OCI-LY3 (cell line): ENCODE measurements at regions not wholly inside any gene's neighbourhood (a gene's known extent, or its start where the extent isn't known, plus 50 kb on each side); places are given as distances from the start of the nearest gene placed in this dataset.
"Not testable (repeated sequence)": the region's sequence is repeated elsewhere in the genome, so short reads cannot be mapped to it uniquely, and the experiment has no call there.

Experiments
- H2AFZ ChIP-seq: fragments of 200-600, 300-600 bp; shearing (Covaris generic); 2 replicates; pipeline ENCODE4 v1.6.0; 2014; ENCODE audit warnings: antibody characterized with exemption, low read depth, low read length
- H3K27ac ChIP-seq: fragments of 200-600, 300-600 bp; sonication (generic); 2 replicates; pipeline ENCODE4 v1.5.1; 2014; ENCODE audit warnings: mild to moderate bottlenecking, low read length, moderate library complexity, mixed read lengths
- H3K27me3 ChIP-seq: fragments of 200-600, 300-600 bp; sonication (generic); 2 replicates; pipeline ENCODE4 v1.6.1; 2014; ENCODE audit warnings: low read depth, low read length, mixed read lengths
- H3K36me3 ChIP-seq: fragments of 200-600, 300-600 bp; sonication (generic); replicated peaks from 2 replicates; pipeline ENCODE3; 2014; ENCODE audit warnings: low read depth, low read length, mixed read lengths
- H3K4me1 ChIP-seq: fragments of 300-600, 200-600 bp; sonication (generic); 2 replicates; pipeline ENCODE4 v1.6.1; 2014; ENCODE audit warnings: low read length, mixed read lengths
- H3K4me2 ChIP-seq: fragments of 200-600, 300-600 bp; sonication (generic); 2 replicates; pipeline ENCODE4 v1.6.1; 2014; ENCODE audit warnings: low read length, mixed read lengths
- H3K4me3 ChIP-seq: fragments of 300-600, 200-600 bp; sonication (generic); 2 replicates; pipeline ENCODE4 v1.5.1; 2014; ENCODE audit warnings: antibody characterized with exemption, mild to moderate bottlenecking, low read length, moderate library complexity
- H3K79me2 ChIP-seq: fragments of 300-600, 200-600 bp; shearing (Covaris generic); 2 replicates; pipeline ENCODE4 v1.6.1; 2014; ENCODE audit warnings: mild to moderate bottlenecking, low read length, mixed read lengths
- H3K9ac ChIP-seq: fragments of 300-600, 200-600 bp; shearing (Covaris generic); 2 replicates; pipeline ENCODE4 v1.6.0; 2014; ENCODE audit warnings: mild to moderate bottlenecking, low read length, moderate library complexity
- H3K9me3 ChIP-seq: fragments of 200-600, 300-600 bp; shearing (Covaris generic); 2 replicates; pipeline ENCODE4 v1.6.1; 2014; ENCODE audit warnings: low read length, mixed read lengths; ENCODE audit not compliant: insufficient read depth
- H4K20me1 ChIP-seq: fragments of 200-600, 300-600 bp; sonication (generic); 2 replicates; pipeline ENCODE4 v1.6.1; 2016; ENCODE audit warnings: low read length, mixed read lengths; ENCODE audit not compliant: insufficient read depth
- EZH2phosphoT487 ChIP-seq: fragments of 200-600 bp; shearing (Covaris generic); IDR thresholded peaks from 2 replicates; pipeline ENCODE4 v1.6.1; 2018; ENCODE audit warnings: antibody characterized with exemption, mixed run types, low read depth
- TF ChIP-seq, protein P1 (sequence below): fragments of 200-600, 300-600 bp; sonication (generic); IDR thresholded peaks from 2 replicates; pipeline ENCODE4 v1.5.1; 2014; ENCODE audit warnings: antibody characterized with exemption, low read length, low read depth

DNA sequence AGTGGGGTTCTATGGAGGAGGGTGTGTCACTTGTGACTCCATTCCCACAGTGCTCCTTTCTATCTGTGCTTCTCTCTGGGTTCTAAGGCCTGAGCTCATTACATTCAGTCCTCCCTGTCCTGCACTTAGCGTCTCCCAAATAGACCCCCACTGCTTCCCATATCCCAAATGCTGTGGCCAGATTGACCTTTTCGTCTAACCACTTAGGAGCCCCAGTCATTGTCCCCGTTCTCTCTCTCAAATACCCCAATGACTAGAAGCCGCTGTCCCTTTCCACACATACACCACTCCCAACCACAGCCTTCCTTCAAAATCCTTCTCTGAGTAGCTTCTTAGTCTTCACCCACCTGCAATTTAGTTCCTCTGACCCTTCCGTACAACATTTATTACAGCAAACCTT is 146.5 kb downstream of the TRIM43 start:
- peaks cover 12% of the 10 kb centered on the region for H3K4me1 ChIP-seq
- H3K36me3 ChIP-seq: no peaks in the 10 kb centered on the region
- TF ChIP-seq, protein P1, sequence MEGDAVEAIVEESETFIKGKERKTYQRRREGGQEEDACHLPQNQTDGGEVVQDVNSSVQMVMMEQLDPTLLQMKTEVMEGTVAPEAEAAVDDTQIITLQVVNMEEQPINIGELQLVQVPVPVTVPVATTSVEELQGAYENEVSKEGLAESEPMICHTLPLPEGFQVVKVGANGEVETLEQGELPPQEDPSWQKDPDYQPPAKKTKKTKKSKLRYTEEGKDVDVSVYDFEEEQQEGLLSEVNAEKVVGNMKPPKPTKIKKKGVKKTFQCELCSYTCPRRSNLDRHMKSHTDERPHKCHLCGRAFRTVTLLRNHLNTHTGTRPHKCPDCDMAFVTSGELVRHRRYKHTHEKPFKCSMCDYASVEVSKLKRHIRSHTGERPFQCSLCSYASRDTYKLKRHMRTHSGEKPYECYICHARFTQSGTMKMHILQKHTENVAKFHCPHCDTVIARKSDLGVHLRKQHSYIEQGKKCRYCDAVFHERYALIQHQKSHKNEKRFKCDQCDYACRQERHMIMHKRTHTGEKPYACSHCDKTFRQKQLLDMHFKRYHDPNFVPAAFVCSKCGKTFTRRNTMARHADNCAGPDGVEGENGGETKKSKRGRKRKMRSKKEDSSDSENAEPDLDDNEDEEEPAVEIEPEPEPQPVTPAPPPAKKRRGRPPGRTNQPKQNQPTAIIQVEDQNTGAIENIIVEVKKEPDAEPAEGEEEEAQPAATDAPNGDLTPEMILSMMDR: no peak
- TF ChIP-seq EZH2phosphoT487: no peak
- H3K27me3 ChIP-seq: no peaks in the 10 kb centered on the region
- no peak overlapping the region for H3K9ac ChIP-seq
- H3K79me2 ChIP-seq: no peaks in the 10 kb centered on the region
- no peaks in the 10 kb centered on the region for H4K20me1 ChIP-seq
- no peak overlapping the region for H2AFZ ChIP-seq
- no peak overlapping the region for H3K27ac ChIP-seq
- no peaks in the 10 kb centered on the region for H3K9me3 ChIP-seq
- no peak overlapping the region for H3K4me2 ChIP-seq
- no peak overlapping the region for H3K4me3 ChIP-seq

DNA sequence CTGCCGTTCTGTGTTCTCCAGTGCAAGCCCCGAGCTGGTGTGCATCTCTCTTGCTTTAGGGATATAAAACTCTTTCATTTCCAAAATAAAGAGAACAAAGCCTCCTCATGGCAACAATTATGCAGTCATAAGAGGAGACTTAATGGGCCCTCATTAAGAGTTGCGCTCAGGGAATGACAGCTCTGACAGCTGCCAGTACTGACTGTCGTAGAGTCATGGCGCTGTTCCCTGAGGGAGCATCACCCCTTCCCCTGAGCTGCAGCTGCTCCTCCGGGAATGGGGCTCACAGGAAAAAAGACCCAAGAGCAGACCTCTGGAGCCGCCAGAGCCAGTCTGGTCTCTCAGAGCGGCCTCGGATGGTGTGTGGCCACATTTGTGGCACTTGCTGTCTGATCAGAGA is 160.3 kb downstream of the TRIM43 start:
- H3K9ac ChIP-seq, H3K27ac ChIP-seq, H2AFZ ChIP-seq, H3K36me3 ChIP-seq, H3K9me3 ChIP-seq, H3K79me2 ChIP-seq, H3K4me2 ChIP-seq, H3K27me3 ChIP-seq, H4K20me1 ChIP-seq, H3K4me3 ChIP-seq, H3K4me1 ChIP-seq: not testable (repeated sequence)

DNA sequence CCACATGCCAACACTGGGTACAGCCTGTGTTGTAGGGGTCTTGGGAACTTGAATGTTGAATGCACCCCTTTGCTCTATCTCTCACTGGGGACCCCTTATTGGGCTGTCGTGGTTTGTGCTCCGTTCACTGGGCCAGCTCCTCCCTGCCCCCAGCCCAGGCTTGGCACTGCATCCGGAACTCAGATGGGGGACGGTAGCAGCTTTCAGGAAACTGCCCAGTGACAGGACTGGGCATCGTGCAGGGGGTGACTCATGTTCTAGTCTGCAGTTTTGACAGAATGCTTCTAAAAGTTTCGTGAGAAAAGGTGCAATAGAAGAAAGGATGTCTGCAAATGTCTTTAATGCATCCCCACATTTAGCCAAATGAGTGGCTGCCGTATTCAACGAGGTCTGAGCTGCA is 162.0 kb downstream of the TRIM43 start:
- not testable (repeated sequence) for H4K20me1 ChIP-seq, H3K9ac ChIP-seq, H3K27me3 ChIP-seq, H2AFZ ChIP-seq, H3K27ac ChIP-seq, H3K79me2 ChIP-seq, H3K4me3 ChIP-seq, H3K4me1 ChIP-seq, H3K4me2 ChIP-seq, H3K9me3 ChIP-seq, H3K36me3 ChIP-seq

DNA sequence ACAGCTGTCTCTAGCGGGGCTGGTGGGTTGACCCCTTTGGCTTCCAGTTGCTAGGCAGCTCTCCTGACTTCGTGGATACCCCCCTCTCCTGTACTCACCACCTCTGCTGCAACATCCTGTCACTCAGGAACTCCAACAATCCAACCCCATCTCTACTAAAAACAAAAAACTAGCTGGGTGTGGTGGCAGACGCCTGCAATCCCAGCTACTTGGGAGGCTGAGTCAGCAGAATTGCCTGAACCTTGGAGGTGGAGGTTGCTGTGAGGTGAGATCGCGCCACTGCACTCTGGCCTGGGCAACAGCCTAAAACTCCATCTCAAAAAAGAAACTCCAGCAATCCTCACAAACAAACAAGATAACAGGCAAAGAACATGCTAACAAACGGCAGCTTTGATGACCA is 162.4 kb downstream of the TRIM43 start:
- not testable (repeated sequence) for H3K9ac ChIP-seq, H3K4me3 ChIP-seq, H3K27me3 ChIP-seq, H3K27ac ChIP-seq, H3K4me2 ChIP-seq, H3K36me3 ChIP-seq, H3K4me1 ChIP-seq, H2AFZ ChIP-seq, H4K20me1 ChIP-seq, H3K9me3 ChIP-seq, H3K79me2 ChIP-seq

- not testable (repeated sequence) for H3K9me3 ChIP-seq, H3K4me2 ChIP-seq, H3K36me3 ChIP-seq, H3K9ac ChIP-seq, H3K27me3 ChIP-seq, H3K4me1 ChIP-seq, H3K79me2 ChIP-seq, H4K20me1 ChIP-seq, H2AFZ ChIP-seq, H3K4me3 ChIP-seq, H3K27ac ChIP-seq
Observed at GRCh38 chr2:95754819-95755563, 163.2 kb downstream of the TRIM43 start.

DNA sequence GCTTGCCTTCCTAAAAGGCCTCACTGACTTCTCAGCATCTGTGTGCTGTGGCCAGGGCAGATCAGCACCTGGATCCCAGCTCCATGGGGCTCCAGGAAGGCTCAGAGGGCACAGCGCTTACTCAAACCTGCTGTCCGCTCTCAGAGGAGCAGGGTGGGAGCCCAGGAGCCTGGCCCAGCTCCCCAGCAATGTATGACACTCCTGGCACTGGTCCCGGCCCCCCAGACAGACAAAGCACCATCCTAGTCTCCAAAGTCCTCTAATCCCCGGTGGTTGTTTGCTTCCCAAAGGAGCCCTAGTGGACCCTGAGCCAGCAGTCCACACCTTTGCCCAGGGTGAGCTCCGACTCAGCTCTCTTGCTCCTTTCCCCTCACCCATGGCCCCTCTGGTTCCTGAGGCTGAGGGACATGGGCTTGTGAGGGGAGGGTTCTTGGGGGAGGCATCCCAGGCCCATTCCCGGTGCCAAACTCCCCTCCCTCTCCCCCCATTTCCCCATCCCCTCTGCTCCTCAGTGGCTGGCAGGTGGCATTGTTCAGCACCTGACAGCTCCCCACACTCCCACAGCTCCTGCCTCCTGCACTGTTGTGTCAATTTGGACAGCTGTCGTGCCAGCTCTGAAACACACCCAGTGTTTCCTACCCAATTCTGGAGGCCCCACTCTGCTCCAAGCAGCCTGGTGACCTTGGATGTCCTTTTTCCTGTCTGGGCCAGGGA is 164.3 kb downstream of the TRIM43 start:
- H3K36me3 ChIP-seq, H3K9me3 ChIP-seq, H3K79me2 ChIP-seq, H3K27me3 ChIP-seq, H4K20me1 ChIP-seq, H3K4me2 ChIP-seq, H3K9ac ChIP-seq, H2AFZ ChIP-seq, H3K4me3 ChIP-seq, H3K27ac ChIP-seq, H3K4me1 ChIP-seq: not testable (repeated sequence)
